ENCODE measurements at regions not wholly inside any gene's neighbourhood (a gene's known extent, or its start where the extent isn't known, plus 50 kb on each side); places are given as distances from the start of the nearest gene placed in this dataset.

GRCh38 chr1:96214982-96215381 lies 506.6 kb upstream of the PTBP2 start:
- Histone ChIP-seq H3K9me1 (ENCODE audit: control insufficient read depth, extremely low read depth, insufficient read depth, low read length) (no peaks in the 10 kb centered on the region), H3K4me2 (ENCODE audit: control insufficient read depth, extremely low read depth, insufficient read depth, low read depth, low read length) (no peak overlapping the region), H3K9me3 (ENCODE audit: control insufficient read depth, low read depth, low read length) (no peaks in the 10 kb centered on the region), H3K27me3 (ENCODE audit: control insufficient read depth, extremely low read depth, insufficient read depth, low read length) (no peaks in the 10 kb centered on the region), H2AFZ (ENCODE audit: control insufficient read depth, low read length) (no peak overlapping the region), H3K36me3 (ENCODE audit: control insufficient read depth in 2 of 2, extremely low read depth in 1 of 2, insufficient read depth in 2 of 2, low read length in 2 of 2) (no peaks in the 10 kb centered on the region), H3K9ac (ENCODE audit: control insufficient read depth, extremely low read depth, insufficient read depth, low read length) (no peak overlapping the region), H4K20me1 (ENCODE audit: control insufficient read depth, extremely low read depth, insufficient read depth, low read length) (no peaks in the 10 kb centered on the region), H3K79me2 (ENCODE audit: control insufficient read depth, insufficient read depth, low read length) (no peaks in the 10 kb centered on the region), H3K4me3 (ENCODE audit: control insufficient read depth in 2 of 3, extremely low read depth in 1 of 3, insufficient read depth in 2 of 3, low read depth in 1 of 3, low read length in 3 of 3) (no peak overlapping the region), H3K4me1 (ENCODE audit: control insufficient read depth, extremely low read depth, insufficient read depth, low read length) (no peaks in the 10 kb centered on the region), H3K27ac (ENCODE audit: control insufficient read depth, insufficient read depth, low read length) (no peak overlapping the region)
- DNase-seq (ENCODE audit: low read depth, low spot score), result no peak
- no peak for FAIRE-seq
- dilution Hi-C loops (cut with MboI; ENCODE audit: extremely low pct_ligation_motif_present, low sequenced_read_pairs), result no loop called here
- TF ChIP-seq CTCF (optimal IDR thresholded peaks at IDR 0.05 in 1 of 3, IDR thresholded peaks at IDR 0.05 in 1 of 3, conservative IDR thresholded peaks at IDR 0.05 in 1 of 3; ENCODE audit: extremely low read depth in 1 of 3, insufficient read depth in 2 of 3, low read length in 3 of 3) (no peak), EZH2 (IDR thresholded peaks at IDR 0.05; ENCODE audit: low read length) (no peak)

GRCh38 chr1:96220651-96221050 lies 500.9 kb upstream of the PTBP2 start:
- no peaks in the 10 kb centered on the region for H3K9me1 ChIP-seq (ENCODE audit: control insufficient read depth, extremely low read depth, insufficient read depth, low read length)
- no peaks in the 10 kb centered on the region for H3K79me2 ChIP-seq (ENCODE audit: control insufficient read depth, insufficient read depth, low read length)
- H3K4me1 ChIP-seq (ENCODE audit: control insufficient read depth, extremely low read depth, insufficient read depth, low read length), result no peaks in the 10 kb centered on the region
- H3K4me3 ChIP-seq (ENCODE audit: control insufficient read depth in 2 of 3, extremely low read depth in 1 of 3, insufficient read depth in 2 of 3, low read depth in 1 of 3, low read length in 3 of 3), result no peak overlapping the region
- no peak overlapping the region for H3K27ac ChIP-seq (ENCODE audit: control insufficient read depth, insufficient read depth, low read length)
- DNase-seq (ENCODE audit: low read depth, low spot score) (no peak), FAIRE-seq (no peak)
- no peaks in the 10 kb centered on the region for H3K9me3 ChIP-seq (ENCODE audit: control insufficient read depth, low read depth, low read length)
- TF ChIP-seq CTCF (optimal IDR thresholded peaks at IDR 0.05 in 1 of 3, IDR thresholded peaks at IDR 0.05 in 1 of 3, conservative IDR thresholded peaks at IDR 0.05 in 1 of 3; ENCODE audit: extremely low read depth in 1 of 3, insufficient read depth in 2 of 3, low read length in 3 of 3) (no peak), EZH2 (IDR thresholded peaks at IDR 0.05; ENCODE audit: low read length) (no peak)
- H2AFZ ChIP-seq (ENCODE audit: control insufficient read depth, low read length), result no peak overlapping the region
- H3K27me3 ChIP-seq (ENCODE audit: control insufficient read depth, extremely low read depth, insufficient read depth, low read length), result no peaks in the 10 kb centered on the region
- H4K20me1 ChIP-seq (ENCODE audit: control insufficient read depth, extremely low read depth, insufficient read depth, low read length), result no peaks in the 10 kb centered on the region
- H3K9ac ChIP-seq (ENCODE audit: control insufficient read depth, extremely low read depth, insufficient read depth, low read length), result no peak overlapping the region
- H3K4me2 ChIP-seq (ENCODE audit: control insufficient read depth, extremely low read depth, insufficient read depth, low read depth, low read length), result no peak overlapping the region
- dilution Hi-C loops (cut with MboI; ENCODE audit: extremely low pct_ligation_motif_present, low sequenced_read_pairs), result no loop called here
- H3K36me3 ChIP-seq (ENCODE audit: control insufficient read depth in 2 of 2, extremely low read depth in 1 of 2, insufficient read depth in 2 of 2, low read length in 2 of 2), result no peaks in the 10 kb centered on the region

Data from keratinocyte (primary cell).